Neural cell (in vitro differentiated cells): ENCODE measurements at regions not wholly inside any gene's neighbourhood (a gene's known extent, or its start where the extent isn't known, plus 50 kb on each side); places are given as distances from the start of the nearest gene placed in this dataset.

Experiments
- H2AFZ ChIP-seq: fragments of 200-600, 300-800 bp; sonication (generic), shearing (Covaris generic); 2 replicates; pipeline ENCODE4 v1.6.0; 2014; ENCODE audit warnings: low read depth, mild to moderate bottlenecking, antibody characterized with exemption, low read length, moderate library complexity
- H3F3A ChIP-seq: fragments of 200-600 bp; shearing (Covaris generic); 2 replicates; pipeline ENCODE4 v1.6.1; 2016; ENCODE audit warnings: mild to moderate bottlenecking, moderate library complexity, mixed read lengths, antibody characterized with exemption, low read length; ENCODE audit not compliant: insufficient read depth, poor library complexity, severe bottlenecking
- H3K27ac ChIP-seq: fragments of 200-600, 300-800 bp; sonication (generic), shearing (Covaris generic); 2 replicates; pipeline ENCODE4 v1.5.1; 2014; ENCODE audit warnings: mild to moderate bottlenecking, low read length, moderate library complexity
- H3K27me3 ChIP-seq: fragments of 300-800, 200-600 bp; sonication (generic), shearing (Covaris generic); 2 replicates; pipeline ENCODE4 v1.6.0; 2014; ENCODE audit warnings: mild to moderate bottlenecking, low read depth, low read length, moderate library complexity; ENCODE audit not compliant: insufficient read depth
- H3K36me3 ChIP-seq: fragments of 300-800, 200-600 bp; sonication (generic), shearing (Covaris generic); 2 replicates; pipeline ENCODE4 v1.5.1; 2014; ENCODE audit warnings: mild to moderate bottlenecking, antibody characterized with exemption, low read length, moderate library complexity; ENCODE audit not compliant: insufficient read depth
- H3K4me2 ChIP-seq: fragments of 300-800, 200-600 bp; sonication (generic), shearing (Covaris generic); 2 replicates; pipeline ENCODE4 v1.6.0; 2014; ENCODE audit warnings: mild to moderate bottlenecking, low read length
- H3K4me3 ChIP-seq: fragments of 300-800, 200-600 bp; sonication (generic), shearing (Covaris generic); 2 replicates; pipeline ENCODE4 v1.5.1; 2014; ENCODE audit warnings: mild to moderate bottlenecking, low read length, moderate library complexity
- H3K79me2 ChIP-seq: fragments of 200-600 bp; shearing (Covaris generic); replicated peaks from 2 replicates; pipeline ENCODE4 v1.6.0; 2014; ENCODE audit warnings: mild to moderate bottlenecking, low read length, moderate library complexity; ENCODE audit not compliant: insufficient read depth
- H3K9ac ChIP-seq: fragments of 300-800, 200-600 bp; sonication (generic), shearing (Covaris generic); 2 replicates; pipeline ENCODE4 v1.6.1; 2016; ENCODE audit warnings: mild to moderate bottlenecking, low read length, mixed read lengths
- H3K9me2 ChIP-seq: fragments of 200-600 bp; shearing (Covaris generic); 2 replicates; pipeline ENCODE4 v1.6.1; 2016; ENCODE audit warnings: mild to moderate bottlenecking, low read length, mixed read lengths; ENCODE audit not compliant: insufficient read depth
- H3K9me3 ChIP-seq: fragments of 200-600, 300-800 bp; sonication (generic), shearing (Covaris generic); 2 replicates; pipeline ENCODE4 v1.6.1; 2016; ENCODE audit warnings: mild to moderate bottlenecking, mixed run types, low read length, moderate library complexity, mixed read lengths
- H4K20me1 ChIP-seq: fragments of 200-600 bp; shearing (Covaris generic); 2 replicates; pipeline ENCODE4 v1.6.1; 2016; ENCODE audit warnings: mild to moderate bottlenecking, mixed run types; ENCODE audit not compliant: insufficient read depth
- EP300 ChIP-seq: fragments of 450-650 bp; conservative IDR thresholded peaks from 2 replicates; pipeline ENCODE4 v1.6.1; 2014; ENCODE audit warnings: antibody characterized with exemption, mild to moderate bottlenecking, moderate library complexity; ENCODE audit not compliant: poor library complexity, severe bottlenecking
- EZH2 ChIP-seq: fragments of 200-600, 300-800 bp; shearing (Covaris generic), sonication (generic); IDR thresholded peaks from 2 replicates; pipeline ENCODE4 v1.6.1; 2014; ENCODE audit warnings: antibody characterized with exemption, low read length, borderline replicate concordance, mild to moderate bottlenecking; ENCODE audit not compliant: insufficient read depth, poor library complexity, severe bottlenecking
- MXI1 ChIP-seq: fragments of 450-650 bp; conservative IDR thresholded peaks from 2 replicates; pipeline ENCODE4 v1.6.1; 2014; ENCODE audit warnings: antibody characterized with exemption, mild to moderate bottlenecking; ENCODE audit not compliant: poor library complexity, severe bottlenecking
- POLR2AphosphoS5 ChIP-seq: IDR thresholded peaks from 2 replicates; pipeline ENCODE4 v1.6.1; 2012
- RAD21 ChIP-seq: fragments of 450-650 bp; conservative IDR thresholded peaks from 2 replicates; pipeline ENCODE4 v1.6.1; 2014; ENCODE audit warnings: antibody characterized with exemption, mild to moderate bottlenecking, moderate library complexity
- SMC3 ChIP-seq: fragments of 450-650 bp; conservative IDR thresholded peaks from 2 replicates; pipeline ENCODE4 v1.6.1; 2014; ENCODE audit warnings: antibody characterized with exemption, mild to moderate bottlenecking, moderate library complexity; ENCODE audit not compliant: poor library complexity
- TAF1 ChIP-seq: IDR thresholded peaks from 2 replicates; pipeline ENCODE4 v1.6.1; 2012; ENCODE audit warnings: low read depth
- TF ChIP-seq, protein P1 (sequence below): fragments of 450-650 bp; IDR thresholded peaks from 2 replicates; pipeline ENCODE4 v1.5.1; 2014; ENCODE audit warnings: antibody characterized with exemption, mild to moderate bottlenecking, moderate library complexity; ENCODE audit not compliant: poor library complexity, severe bottlenecking
- TF ChIP-seq, protein P2 (sequence below): IDR thresholded peaks from 2 replicates; pipeline ENCODE4 v1.6.1; 2012; ENCODE audit warnings: borderline replicate concordance

DNA sequence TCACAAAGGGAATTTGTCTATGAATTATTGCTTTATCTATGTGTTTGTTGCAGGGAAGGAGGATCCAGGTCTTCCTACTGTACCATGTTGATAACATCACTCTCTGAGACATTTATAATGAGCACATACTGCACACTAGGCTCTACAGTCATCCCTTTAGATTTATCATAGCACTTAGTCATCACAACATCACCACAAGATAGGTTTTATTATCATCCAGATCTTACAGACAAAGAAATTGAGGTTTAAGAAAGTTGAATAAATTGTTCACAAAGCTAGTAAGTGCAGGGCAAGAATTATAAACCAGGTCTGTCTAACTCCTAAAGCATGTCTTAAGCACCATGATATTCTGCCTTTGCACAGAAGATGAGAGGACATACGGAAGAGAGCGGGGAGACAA, 121.1 kb upstream of the ST6GALNAC5 start:
- Histone ChIP-seq H3K36me3 (no peaks in the 10 kb centered on the region), H3K9me2 (no peaks in the 10 kb centered on the region), H3K4me2 (no peak overlapping the region), H3K27me3 (no peaks in the 10 kb centered on the region), H3K27ac (no peak overlapping the region), H3K9me3 (peaks cover 6% of the 10 kb centered on the region), H4K20me1 (no peaks in the 10 kb centered on the region), H3K79me2 (no peaks in the 10 kb centered on the region), H3F3A (no peaks in the 10 kb centered on the region), H3K4me3 (no peak overlapping the region), H2AFZ (no peak overlapping the region), H3K9ac (no peak overlapping the region)
- TF ChIP-seq, protein P1, sequence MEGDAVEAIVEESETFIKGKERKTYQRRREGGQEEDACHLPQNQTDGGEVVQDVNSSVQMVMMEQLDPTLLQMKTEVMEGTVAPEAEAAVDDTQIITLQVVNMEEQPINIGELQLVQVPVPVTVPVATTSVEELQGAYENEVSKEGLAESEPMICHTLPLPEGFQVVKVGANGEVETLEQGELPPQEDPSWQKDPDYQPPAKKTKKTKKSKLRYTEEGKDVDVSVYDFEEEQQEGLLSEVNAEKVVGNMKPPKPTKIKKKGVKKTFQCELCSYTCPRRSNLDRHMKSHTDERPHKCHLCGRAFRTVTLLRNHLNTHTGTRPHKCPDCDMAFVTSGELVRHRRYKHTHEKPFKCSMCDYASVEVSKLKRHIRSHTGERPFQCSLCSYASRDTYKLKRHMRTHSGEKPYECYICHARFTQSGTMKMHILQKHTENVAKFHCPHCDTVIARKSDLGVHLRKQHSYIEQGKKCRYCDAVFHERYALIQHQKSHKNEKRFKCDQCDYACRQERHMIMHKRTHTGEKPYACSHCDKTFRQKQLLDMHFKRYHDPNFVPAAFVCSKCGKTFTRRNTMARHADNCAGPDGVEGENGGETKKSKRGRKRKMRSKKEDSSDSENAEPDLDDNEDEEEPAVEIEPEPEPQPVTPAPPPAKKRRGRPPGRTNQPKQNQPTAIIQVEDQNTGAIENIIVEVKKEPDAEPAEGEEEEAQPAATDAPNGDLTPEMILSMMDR, result no peak
- TF ChIP-seq TAF1 (no peak), EZH2 (no peak), POLR2AphosphoS5 (no peak), SMC3 (no peak), EP300 (no peak), MXI1 (no peak), RAD21 (no peak)
- TF ChIP-seq, protein P2, sequence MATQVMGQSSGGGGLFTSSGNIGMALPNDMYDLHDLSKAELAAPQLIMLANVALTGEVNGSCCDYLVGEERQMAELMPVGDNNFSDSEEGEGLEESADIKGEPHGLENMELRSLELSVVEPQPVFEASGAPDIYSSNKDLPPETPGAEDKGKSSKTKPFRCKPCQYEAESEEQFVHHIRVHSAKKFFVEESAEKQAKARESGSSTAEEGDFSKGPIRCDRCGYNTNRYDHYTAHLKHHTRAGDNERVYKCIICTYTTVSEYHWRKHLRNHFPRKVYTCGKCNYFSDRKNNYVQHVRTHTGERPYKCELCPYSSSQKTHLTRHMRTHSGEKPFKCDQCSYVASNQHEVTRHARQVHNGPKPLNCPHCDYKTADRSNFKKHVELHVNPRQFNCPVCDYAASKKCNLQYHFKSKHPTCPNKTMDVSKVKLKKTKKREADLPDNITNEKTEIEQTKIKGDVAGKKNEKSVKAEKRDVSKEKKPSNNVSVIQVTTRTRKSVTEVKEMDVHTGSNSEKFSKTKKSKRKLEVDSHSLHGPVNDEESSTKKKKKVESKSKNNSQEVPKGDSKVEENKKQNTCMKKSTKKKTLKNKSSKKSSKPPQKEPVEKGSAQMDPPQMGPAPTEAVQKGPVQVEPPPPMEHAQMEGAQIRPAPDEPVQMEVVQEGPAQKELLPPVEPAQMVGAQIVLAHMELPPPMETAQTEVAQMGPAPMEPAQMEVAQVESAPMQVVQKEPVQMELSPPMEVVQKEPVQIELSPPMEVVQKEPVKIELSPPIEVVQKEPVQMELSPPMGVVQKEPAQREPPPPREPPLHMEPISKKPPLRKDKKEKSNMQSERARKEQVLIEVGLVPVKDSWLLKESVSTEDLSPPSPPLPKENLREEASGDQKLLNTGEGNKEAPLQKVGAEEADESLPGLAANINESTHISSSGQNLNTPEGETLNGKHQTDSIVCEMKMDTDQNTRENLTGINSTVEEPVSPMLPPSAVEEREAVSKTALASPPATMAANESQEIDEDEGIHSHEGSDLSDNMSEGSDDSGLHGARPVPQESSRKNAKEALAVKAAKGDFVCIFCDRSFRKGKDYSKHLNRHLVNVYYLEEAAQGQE, result no peak

DNA sequence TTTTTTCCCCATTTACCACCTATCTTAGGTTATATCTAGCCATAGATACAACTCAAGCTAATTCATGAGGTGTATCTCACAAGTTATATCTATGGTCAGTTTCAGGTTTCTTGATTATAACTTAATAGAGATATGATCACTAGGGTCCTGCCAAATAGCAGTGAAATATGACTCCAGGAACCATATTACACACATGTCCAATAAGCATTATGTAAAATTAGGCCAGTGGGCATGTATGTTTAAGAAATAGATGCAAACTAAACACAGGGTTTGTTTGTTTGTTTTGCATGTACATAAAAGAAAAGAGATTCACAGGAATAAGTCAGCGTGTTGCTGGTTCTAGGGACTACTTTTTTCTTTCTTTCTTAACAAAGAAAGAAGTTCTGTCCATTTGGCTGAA, 112.5 kb upstream of the ST6GALNAC5 start:
- no peak overlapping the region for H3K4me2 ChIP-seq
- no peak overlapping the region for H2AFZ ChIP-seq
- no peak overlapping the region for H3K4me3 ChIP-seq
- no peaks in the 10 kb centered on the region for H3K9me3 ChIP-seq
- no peaks in the 10 kb centered on the region for H3K36me3 ChIP-seq
- no peaks in the 10 kb centered on the region for H3K79me2 ChIP-seq
- no peak overlapping the region for H3K27ac ChIP-seq
- no peaks in the 10 kb centered on the region for H3K27me3 ChIP-seq
- H3F3A ChIP-seq, result no peaks in the 10 kb centered on the region
- TF ChIP-seq MXI1 (no peak), TAF1 (no peak), RAD21 (no peak), EZH2 (no peak), EP300 (no peak), POLR2AphosphoS5 (no peak), SMC3 (no peak)
- TF ChIP-seq, protein P2, result no peak
- TF ChIP-seq, protein P1, result no peak
- no peaks in the 10 kb centered on the region for H4K20me1 ChIP-seq
- H3K9ac ChIP-seq, result no peak overlapping the region
- no peaks in the 10 kb centered on the region for H3K9me2 ChIP-seq
